ENCODE measurements at regions not wholly inside any gene's neighbourhood (a gene's known extent, or its start where the extent isn't known, plus 50 kb on each side); places are given as distances from the start of the nearest gene placed in this dataset.

DNA sequence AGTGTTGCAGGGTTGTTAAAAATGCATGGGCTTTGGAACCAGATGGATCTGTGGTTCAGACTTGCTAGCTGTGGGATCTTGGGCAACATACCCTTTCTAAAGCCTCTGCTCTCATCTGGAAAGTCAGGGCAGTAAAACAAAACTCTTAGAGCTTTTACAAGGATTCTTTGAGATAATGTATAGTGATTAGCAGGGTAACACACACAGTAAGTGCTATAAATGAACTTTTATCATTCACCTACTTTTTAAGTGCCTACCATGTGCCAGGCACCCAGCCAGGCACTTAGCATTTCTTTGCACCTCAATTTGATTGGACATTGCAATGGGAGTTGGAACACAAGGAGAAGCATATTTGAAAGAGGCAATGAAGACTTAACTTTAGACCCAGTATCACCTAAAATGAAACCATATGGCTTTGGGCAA is 208.6 kb upstream of the PAPPA start:
- DNase-seq (ENCODE audit: low spot score), result no peak
- no peaks in the 10 kb centered on the region for H3K4me1 ChIP-seq (ENCODE audit: control insufficient read depth in 4 of 4, insufficient read depth in 4 of 4, low read length in 3 of 4)
- H3K27ac ChIP-seq (ENCODE audit: low read depth in 1 of 2, low read length in 2 of 2), result no peak overlapping the region
- no peaks in the 10 kb centered on the region for H3K36me3 ChIP-seq (ENCODE audit: control insufficient read depth in 4 of 4, insufficient read depth in 3 of 4, low read depth in 1 of 4, low read length in 3 of 4)
- no peak overlapping the region for H3K4me3 ChIP-seq (ENCODE audit: low read depth in 1 of 3, low read length in 3 of 3)
- TF ChIP-seq, protein P1, sequence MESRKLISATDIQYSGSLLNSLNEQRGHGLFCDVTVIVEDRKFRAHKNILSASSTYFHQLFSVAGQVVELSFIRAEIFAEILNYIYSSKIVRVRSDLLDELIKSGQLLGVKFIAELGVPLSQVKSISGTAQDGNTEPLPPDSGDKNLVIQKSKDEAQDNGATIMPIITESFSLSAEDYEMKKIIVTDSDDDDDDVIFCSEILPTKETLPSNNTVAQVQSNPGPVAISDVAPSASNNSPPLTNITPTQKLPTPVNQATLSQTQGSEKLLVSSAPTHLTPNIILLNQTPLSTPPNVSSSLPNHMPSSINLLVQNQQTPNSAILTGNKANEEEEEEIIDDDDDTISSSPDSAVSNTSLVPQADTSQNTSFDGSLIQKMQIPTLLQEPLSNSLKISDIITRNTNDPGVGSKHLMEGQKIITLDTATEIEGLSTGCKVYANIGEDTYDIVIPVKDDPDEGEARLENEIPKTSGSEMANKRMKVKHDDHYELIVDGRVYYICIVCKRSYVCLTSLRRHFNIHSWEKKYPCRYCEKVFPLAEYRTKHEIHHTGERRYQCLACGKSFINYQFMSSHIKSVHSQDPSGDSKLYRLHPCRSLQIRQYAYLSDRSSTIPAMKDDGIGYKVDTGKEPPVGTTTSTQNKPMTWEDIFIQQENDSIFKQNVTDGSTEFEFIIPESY (IDR thresholded peaks at IDR 0.05), result no peak
- TF ChIP-seq, protein P2, sequence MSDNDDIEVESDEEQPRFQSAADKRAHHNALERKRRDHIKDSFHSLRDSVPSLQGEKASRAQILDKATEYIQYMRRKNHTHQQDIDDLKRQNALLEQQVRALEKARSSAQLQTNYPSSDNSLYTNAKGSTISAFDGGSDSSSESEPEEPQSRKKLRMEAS (IDR thresholded peaks at IDR 0.05), result no peak
- TF ChIP-seq SP1 (IDR thresholded peaks at IDR 0.05) (no peak), REST (IDR thresholded peaks at IDR 0.05) (no peak), FOXA1 (IDR thresholded peaks at IDR 0.05) (no peak), RAD21 (IDR thresholded peaks at IDR 0.05) (no peak), JUND (IDR thresholded peaks at IDR 0.05) (no peak), HNF4G (IDR thresholded peaks at IDR 0.05) (no peak), NR2F2 (IDR thresholded peaks at IDR 0.05) (no peak), CTCF (IDR thresholded peaks at IDR 0.05; ENCODE audit: low read depth, low read length, missing input control) (no peak), EGR1 (IDR thresholded peaks at IDR 0.05; ENCODE audit: low read depth in 2 of 2) (no peak), TAF1 (conservative IDR thresholded peaks at IDR 0.05) (no peak), FOXA2 (IDR thresholded peaks at IDR 0.05) (no peak), GABPA (IDR thresholded peaks at IDR 0.05 in 1 of 2, conservative IDR thresholded peaks at IDR 0.05 in 1 of 2) (no peak), HNF4A (conservative IDR thresholded peaks at IDR 0.05) (no peak), YY1 (IDR thresholded peaks at IDR 0.05) (no peak)
- TF ChIP-seq, protein P3, sequence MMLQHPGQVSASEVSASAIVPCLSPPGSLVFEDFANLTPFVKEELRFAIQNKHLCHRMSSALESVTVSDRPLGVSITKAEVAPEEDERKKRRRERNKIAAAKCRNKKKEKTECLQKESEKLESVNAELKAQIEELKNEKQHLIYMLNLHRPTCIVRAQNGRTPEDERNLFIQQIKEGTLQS (IDR thresholded peaks at IDR 0.05), result no peak
- H3K9ac ChIP-seq (ENCODE audit: low read depth in 1 of 2, low read length in 2 of 2), result no peak overlapping the region
- H3K9me3 ChIP-seq (ENCODE audit: control insufficient read depth in 4 of 4, low read length in 3 of 4), result no peaks in the 10 kb centered on the region
- H3K27me3 ChIP-seq (ENCODE audit: control insufficient read depth in 4 of 4, insufficient read depth in 4 of 4, low read length in 3 of 4), result no peaks in the 10 kb centered on the region

- H3K27ac ChIP-seq (ENCODE audit: low read depth in 1 of 2, low read length in 2 of 2), result no peak overlapping the region
- no peak overlapping the region for H3K4me3 ChIP-seq (ENCODE audit: low read depth in 1 of 3, low read length in 3 of 3)
- H3K9ac ChIP-seq (ENCODE audit: low read depth in 1 of 2, low read length in 2 of 2), result no peak overlapping the region
- no peaks in the 10 kb centered on the region for H3K4me1 ChIP-seq (ENCODE audit: control insufficient read depth in 4 of 4, insufficient read depth in 4 of 4, low read length in 3 of 4)
- H3K36me3 ChIP-seq (ENCODE audit: control insufficient read depth in 4 of 4, insufficient read depth in 3 of 4, low read depth in 1 of 4, low read length in 3 of 4), result no peaks in the 10 kb centered on the region
- DNase-seq (ENCODE audit: low spot score), result no peak
- no peaks in the 10 kb centered on the region for H3K9me3 ChIP-seq (ENCODE audit: control insufficient read depth in 4 of 4, low read length in 3 of 4)
- 24% methylated on average over 2 of the region's 2 CpGs for WGBS
- H3K27me3 ChIP-seq (ENCODE audit: control insufficient read depth in 4 of 4, insufficient read depth in 4 of 4, low read length in 3 of 4), result no peaks in the 10 kb centered on the region
- TF ChIP-seq HNF4A (conservative IDR thresholded peaks at IDR 0.05), result no peak
- peak in 1 of 2 donors; percentile 18 for TF ChIP-seq RXRA (IDR thresholded peaks at IDR 0.05)
- TF ChIP-seq RAD21 (IDR thresholded peaks at IDR 0.05), result no peak
- TF ChIP-seq REST (IDR thresholded peaks at IDR 0.05), result no peak
- TF ChIP-seq, protein P2 (IDR thresholded peaks at IDR 0.05), result no peak
- TF ChIP-seq, protein P3 (IDR thresholded peaks at IDR 0.05), result no peak
- no peak for TF ChIP-seq YY1 (IDR thresholded peaks at IDR 0.05)
- TF ChIP-seq SP1 (IDR thresholded peaks at IDR 0.05), result no peak
- no peak for TF ChIP-seq EGR1 (IDR thresholded peaks at IDR 0.05; ENCODE audit: low read depth in 2 of 2)
- TF ChIP-seq, protein P1 (IDR thresholded peaks at IDR 0.05), result no peak
- no peak for TF ChIP-seq TAF1 (conservative IDR thresholded peaks at IDR 0.05)
These were observed 207.1 kb upstream of the PAPPA start for GRCh38 chr9:115946530-115946929.

Measured in liver (tissue), 8 donors.